ENCODE measurements at regions not wholly inside any gene's neighbourhood (a gene's known extent, or its start where the extent isn't known, plus 50 kb on each side); places are given as distances from the start of the nearest gene placed in this dataset.

- TF ChIP-seq JUND (IDR thresholded peaks at IDR 0.05) (no peak), CTCF (IDR thresholded peaks at IDR 0.05; ENCODE audit: low read depth, low read length, missing input control) (no peak), SP1 (IDR thresholded peaks at IDR 0.05) (no peak), TAF1 (conservative IDR thresholded peaks at IDR 0.05) (no peak), REST (IDR thresholded peaks at IDR 0.05) (no peak), YY1 (IDR thresholded peaks at IDR 0.05) (no peak), RAD21 (IDR thresholded peaks at IDR 0.05) (no peak), ATF3 (IDR thresholded peaks at IDR 0.05) (no peak), GABPA (IDR thresholded peaks at IDR 0.05 in 1 of 2, conservative IDR thresholded peaks at IDR 0.05 in 1 of 2) (no peak), EGR1 (IDR thresholded peaks at IDR 0.05; ENCODE audit: low read depth in 2 of 2) (no peak), NR2F2 (IDR thresholded peaks at IDR 0.05) (no peak), RXRA (IDR thresholded peaks at IDR 0.05) (no peak)
- TF ChIP-seq, protein P1, sequence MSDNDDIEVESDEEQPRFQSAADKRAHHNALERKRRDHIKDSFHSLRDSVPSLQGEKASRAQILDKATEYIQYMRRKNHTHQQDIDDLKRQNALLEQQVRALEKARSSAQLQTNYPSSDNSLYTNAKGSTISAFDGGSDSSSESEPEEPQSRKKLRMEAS (IDR thresholded peaks at IDR 0.05), result no peak
- TF ChIP-seq, protein P2, sequence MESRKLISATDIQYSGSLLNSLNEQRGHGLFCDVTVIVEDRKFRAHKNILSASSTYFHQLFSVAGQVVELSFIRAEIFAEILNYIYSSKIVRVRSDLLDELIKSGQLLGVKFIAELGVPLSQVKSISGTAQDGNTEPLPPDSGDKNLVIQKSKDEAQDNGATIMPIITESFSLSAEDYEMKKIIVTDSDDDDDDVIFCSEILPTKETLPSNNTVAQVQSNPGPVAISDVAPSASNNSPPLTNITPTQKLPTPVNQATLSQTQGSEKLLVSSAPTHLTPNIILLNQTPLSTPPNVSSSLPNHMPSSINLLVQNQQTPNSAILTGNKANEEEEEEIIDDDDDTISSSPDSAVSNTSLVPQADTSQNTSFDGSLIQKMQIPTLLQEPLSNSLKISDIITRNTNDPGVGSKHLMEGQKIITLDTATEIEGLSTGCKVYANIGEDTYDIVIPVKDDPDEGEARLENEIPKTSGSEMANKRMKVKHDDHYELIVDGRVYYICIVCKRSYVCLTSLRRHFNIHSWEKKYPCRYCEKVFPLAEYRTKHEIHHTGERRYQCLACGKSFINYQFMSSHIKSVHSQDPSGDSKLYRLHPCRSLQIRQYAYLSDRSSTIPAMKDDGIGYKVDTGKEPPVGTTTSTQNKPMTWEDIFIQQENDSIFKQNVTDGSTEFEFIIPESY (IDR thresholded peaks at IDR 0.05), result no peak
Measured at GRCh38 chr2:228853151-228853550, 417.9 kb downstream of the PID1 start.

Data from liver (tissue), 3 donors.